ENCODE measurements at regions not wholly inside any gene's neighbourhood (a gene's known extent, or its start where the extent isn't known, plus 50 kb on each side); places are given as distances from the start of the nearest gene placed in this dataset.

GRCh38 chr5:54663866-54664265 is 146.3 kb downstream of the SNX18 start:
- TF ChIP-seq FOXP2 (optimal IDR thresholded peaks at IDR 0.05; ENCODE audit: borderline replicate concordance, extremely low read depth, extremely low read length, insufficient read depth) (no peak), SIN3A (IDR thresholded peaks at IDR 0.05; ENCODE audit: borderline replicate concordance, insufficient read depth, low read length) (no peak), POLR2AphosphoS5 (IDR thresholded peaks at IDR 0.05; ENCODE audit: low read depth, low read length) (no peak)

Data from PFSK-1 (cell line).